Renal cortex interstitium (tissue), 11 donors: ENCODE measurements at regions not wholly inside any gene's neighbourhood (a gene's known extent, or its start where the extent isn't known, plus 50 kb on each side); places are given as distances from the start of the nearest gene placed in this dataset.
A peak's percentile ranks its signal among the peaks of the same experiment; 100 is the strongest.
"Not testable (repeated sequence)": the region's sequence is repeated elsewhere in the genome, so short reads cannot be mapped to it uniquely, and the experiment has no call there.

Source experiments
- DNase-seq, 11 donors: peaks; one replicate each; pipeline ENCODE4 v3.0.0-alpha.2; 2013; ENCODE audit warnings: low read depth in 9 of 11, low spot score in 4 of 11; ENCODE audit errors: extremely low read depth in 1 of 11

DNA sequence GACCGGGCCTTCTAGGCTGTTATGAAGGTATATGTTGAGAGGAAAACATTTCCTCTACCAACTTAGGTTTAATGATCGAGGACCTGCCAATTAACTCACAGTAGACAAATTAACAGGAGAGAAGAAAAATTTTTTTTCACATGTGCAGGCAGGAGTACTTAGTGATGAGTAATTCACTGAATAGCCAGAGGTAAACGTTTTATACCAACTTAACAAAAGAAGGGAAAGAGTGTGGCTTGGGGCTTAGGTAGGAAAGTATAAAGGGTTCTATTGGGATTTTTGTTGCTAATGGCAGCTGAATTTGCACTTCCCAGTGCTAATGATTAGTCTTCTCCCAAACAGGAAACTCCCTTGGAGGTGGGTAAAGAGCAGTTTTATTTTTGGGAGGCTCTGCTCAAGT is 121.6 kb upstream of the HS3ST4 start:
- DNase-seq, result no peak

DNA sequence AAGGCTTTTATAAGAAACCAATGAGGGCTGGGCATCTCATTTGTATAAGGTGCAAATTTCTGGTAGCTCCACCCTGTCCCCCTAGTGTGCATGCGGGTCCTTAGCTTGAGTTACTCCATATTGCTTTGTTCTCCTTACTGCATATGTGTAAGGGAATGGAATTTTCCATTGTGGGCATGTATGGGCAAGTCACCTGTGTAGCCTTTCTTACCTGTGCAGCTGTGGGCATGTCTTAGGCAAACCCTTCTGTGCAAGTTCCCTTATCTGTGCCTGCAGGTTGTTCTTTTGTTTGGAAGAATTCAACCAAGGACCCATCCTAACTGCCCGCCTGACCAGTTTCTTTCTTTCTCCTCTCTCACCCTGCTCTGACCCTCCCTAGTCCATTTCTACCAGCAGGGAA is 122.8 kb upstream of the HS3ST4 start:
- DNase-seq, result no peak

DNA sequence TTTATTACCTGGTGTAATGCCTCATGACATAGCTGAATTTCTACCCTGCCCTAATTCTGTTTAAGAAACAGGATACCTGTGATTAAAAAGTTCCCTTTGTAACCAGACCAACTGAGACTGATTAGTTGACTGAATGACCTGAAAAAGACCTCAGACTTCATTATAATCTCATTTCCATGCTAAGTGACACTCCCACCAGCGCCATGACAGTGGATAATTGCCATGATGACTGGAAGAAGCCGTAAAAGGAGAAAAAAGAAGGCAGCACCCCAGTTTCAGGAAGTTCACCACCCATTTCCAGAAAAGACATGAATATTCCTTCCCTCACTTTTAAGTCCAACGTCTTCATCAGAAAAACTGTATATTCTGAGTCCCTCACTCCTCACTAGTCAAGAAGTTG is 125.6 kb upstream of the HS3ST4 start:
- no peak for DNase-seq

DNA sequence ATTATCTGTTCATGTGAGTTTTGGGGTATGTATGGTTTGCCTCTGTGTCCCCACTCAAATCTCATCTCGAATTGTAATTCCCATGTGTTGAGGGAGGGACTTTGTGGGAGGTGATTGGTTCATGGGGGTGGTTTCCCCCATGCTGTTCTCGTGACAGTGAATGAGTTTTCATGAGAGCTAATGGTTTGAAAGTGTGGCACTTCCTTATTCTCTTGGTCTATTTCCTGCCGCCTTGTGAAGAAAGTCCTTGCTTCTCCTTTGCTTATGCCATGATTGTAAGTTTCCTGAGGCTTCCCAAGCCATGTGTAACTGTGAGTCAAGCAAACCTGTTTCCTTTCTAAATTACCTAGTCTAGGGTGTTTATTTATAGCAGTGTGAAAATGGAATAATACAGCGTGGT is 128.1 kb upstream of the HS3ST4 start:
- no peak for DNase-seq

DNA sequence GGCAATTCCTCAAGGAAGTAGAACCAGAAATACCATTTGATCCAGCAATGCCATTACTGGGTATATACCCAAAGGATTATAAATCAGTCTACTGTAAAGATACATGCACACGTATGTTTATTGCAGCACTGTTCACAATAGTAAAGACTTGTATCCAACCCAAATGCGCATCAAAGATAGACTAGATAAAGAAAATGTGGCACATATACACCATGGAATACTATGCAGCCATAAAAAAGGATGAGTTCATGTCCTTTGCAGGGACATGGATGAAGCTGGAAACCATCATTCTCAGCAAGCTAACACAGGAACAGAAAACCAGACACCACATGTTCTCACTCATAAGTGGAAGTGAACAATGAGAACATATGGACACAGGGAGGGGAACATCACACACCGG is 130.0 kb upstream of the HS3ST4 start:
- not testable (repeated sequence) for DNase-seq

DNA sequence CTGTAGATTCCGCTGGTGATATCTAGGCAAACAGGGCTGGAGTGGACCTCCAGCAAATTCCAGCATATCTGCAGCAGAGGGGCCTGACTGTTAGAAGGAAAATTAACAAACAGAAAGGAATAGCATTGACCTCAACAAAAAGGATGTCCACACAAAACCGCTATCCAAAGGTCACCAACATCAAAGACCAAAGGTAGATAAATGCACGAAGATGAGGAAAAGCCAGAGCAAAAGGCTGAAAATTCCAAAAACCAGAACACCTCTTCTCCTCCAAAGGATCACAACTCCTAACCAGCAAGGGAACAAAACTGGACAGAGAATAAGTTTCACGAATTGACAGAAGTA is 134.8 kb upstream of the HS3ST4 start:
- DNase-seq, result not testable (repeated sequence)

DNA sequence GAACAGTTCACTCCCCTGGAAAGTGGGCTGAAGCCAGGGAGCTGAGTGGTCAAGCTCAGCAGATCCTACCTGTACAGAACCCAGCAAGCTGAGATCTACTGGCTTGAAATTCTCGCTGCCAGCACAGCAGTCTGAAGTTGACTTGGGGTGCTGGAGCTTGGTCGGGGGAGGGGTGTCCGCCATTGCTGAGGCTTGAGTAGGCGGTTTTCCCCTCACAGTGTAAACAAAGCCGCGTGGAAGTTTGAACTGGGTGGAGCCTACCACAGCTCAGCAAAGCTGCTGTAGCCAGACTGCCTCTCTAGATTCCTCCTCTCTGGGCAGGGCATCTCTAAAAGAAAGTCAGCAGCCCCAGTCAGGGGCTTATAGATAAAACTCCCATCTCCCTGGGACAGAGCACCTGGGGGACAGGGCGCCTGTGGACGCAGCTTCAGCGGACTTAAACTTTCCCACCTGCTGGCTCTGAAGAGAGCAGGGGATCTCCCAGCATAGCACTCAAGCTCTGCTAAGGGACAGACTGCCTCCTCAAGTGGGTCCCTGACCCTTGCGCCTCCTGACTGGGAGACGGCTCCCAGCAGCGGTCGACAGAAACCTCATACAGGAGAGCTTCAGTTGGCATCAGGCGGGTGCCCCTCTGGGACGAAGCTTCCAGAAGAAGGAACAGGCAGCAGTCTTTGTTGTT is 135.3 kb upstream of the HS3ST4 start:
- not testable (repeated sequence) for DNase-seq

DNA sequence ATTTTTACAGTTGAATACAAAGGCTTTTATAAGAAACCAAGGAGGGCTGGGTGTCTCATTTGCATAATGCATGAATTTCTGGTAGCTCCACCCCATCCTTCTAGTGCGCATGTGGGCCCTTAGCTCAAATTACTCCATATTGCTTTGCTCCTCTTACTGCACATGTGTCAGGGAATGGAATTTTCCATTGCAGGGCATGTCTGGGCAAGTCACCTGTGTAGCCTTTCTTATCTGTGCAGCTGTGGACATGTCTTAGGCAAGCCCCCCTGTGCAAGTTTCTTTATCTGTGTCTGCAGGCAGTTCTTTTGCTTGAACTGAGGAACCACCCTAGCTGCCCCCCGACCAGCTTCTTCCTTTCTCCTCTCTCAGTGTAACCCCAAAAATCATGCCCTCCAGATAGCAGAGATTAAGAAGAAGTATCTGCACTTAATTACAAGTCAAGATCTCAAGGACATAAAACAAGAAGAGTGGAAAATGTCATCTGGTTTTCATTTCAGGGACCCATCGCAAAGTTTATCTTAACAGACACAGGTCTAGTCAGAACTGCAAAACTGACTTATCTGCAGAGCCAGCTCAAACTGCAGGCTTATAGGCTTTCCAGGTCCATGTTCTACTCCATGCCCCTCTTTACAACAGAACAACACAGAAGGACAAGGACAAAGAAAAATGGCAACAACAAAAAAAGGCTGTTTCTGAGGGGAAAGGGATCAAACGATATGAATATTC is 137.9 kb upstream of the HS3ST4 start:
- no peak for DNase-seq

DNA sequence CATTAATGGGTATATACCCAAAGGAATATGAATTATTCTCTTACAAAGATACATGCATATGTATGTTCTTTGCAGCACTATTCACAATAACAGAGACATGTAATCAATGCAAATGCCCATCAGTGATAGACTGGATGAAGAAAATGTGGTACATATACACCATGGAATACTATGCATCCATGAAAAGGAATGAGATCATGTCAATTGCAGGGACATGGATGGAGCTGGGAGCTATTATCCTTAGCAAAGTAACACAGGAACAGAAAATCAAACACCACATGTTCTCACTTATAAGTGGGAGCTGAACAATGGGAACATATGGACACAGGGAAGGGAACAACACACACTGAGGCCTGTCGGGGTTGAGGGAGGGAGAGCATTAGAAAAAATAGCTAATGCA is 141.1 kb upstream of the HS3ST4 start:
- no peak for DNase-seq

DNA sequence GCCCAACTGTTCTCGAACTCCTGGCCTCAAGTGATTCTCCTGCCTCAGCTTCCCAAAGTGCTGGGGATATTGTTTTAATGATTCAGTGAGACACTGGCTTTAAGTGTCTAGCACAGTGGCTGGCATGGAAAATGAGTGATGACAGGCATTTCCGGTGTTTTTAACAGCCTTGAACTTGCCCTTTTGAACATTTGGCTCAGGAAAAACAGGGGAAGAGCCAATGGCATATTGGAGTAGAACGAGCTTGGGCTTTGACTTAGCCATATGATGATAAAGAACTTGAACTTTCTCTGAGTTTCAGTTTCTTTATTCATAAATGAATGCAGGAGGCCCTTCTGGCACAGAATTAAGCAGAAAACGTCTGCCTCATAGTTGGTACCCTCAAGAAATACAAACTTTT is 145.0 kb upstream of the HS3ST4 start:
- no peak for DNase-seq

DNA sequence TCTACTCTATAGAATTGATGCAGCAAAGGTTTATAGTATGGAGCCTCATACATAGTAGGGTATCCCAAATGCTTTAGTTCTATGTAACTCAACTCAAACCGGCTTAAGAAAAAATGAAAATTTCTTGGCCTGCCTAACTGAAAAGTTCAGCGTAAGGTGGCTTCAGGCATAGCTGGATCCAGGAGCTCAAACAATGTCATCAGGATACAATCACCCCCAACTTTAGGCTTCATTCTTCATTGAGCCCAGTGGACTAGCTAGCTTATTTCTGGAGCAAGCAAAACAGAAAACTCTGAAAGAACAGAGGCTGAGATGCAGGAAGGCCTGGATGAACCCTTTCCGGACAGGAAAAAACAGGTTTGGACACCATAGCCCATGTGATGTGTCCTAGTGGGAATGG is 147.5 kb upstream of the HS3ST4 start:
- DNase-seq, result no peak

DNA sequence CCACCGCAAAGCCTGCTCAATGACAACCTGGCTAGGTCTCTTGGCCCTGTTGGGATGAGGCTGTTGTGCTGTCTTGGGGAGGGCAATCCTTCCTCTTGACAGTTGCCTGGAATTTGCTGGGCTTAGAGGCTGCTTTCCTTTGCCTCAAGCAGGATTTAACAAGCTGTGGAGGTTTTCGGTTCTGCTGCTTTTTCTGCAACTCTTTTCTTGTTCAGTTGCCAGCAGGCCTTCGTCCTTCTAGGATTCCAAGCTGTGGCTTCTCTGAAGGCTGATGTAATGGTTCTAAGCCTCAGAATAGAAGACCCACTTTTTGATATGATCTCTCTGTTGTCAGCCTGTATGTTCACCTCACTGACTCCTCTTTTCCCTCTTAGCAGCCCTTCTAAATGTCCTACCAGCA is 149.5 kb upstream of the HS3ST4 start:
- DNase-seq, result no peak

DNA sequence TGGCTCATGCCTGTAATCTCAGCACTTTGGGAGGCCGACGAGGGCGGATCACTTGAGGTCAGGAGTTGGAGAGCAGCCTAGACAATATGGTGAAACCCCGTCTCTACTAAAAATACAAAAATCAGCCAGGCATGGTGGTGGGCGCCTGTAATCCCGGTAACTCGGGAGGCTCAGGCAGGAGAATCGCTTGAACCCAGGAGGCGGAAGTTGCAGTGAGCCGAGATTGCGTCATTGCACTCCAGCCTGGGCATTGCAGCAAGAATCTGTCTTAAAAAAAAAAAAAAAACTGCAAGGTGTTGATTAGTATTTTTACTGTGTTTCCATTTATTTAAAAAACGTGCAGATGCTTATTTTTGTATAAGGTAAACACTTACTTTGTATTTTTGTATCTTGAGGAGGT is 152.0 kb upstream of the HS3ST4 start:
- DNase-seq, result not testable (repeated sequence)

DNA sequence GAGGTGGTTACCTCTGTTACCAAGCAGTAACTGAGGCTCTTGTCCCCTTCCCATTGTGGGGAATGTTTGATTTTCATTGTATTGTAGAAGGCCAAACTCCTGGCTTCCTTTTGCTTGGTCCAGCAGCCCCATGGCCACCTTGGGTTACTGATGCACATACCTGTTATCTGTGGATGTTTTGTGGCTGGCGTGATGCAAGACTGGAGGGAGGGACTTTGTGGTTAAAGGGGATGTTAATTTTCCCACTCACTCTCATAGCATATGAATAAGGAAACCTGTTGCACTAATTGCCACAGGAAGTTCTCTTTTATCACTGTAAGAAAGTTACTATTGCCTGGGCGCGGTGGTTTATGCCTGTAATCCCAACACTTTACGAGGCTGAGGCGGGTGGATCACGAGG is 168.6 kb upstream of the HS3ST4 start:
- DNase-seq, result no peak

DNA sequence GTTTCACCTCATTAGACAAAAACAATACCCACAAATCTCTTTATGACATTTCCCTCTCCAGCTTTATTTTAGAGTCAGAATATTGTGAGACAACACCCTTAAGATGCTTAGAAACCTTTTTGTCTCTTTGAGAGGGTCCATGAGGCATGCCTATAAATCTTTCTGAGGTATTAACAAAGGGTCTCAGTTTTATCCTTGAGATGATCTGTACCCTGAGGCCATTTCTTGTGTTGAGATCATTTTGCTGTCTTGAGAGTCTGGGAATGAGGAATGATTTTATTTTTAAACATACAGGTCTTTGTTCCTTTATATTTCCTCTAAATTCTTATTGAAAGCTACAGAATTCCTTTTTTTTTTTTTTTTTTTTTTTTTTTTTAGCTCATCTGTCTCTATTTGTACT is 179.7 kb upstream of the HS3ST4 start:
- DNase-seq, result no peak

DNA sequence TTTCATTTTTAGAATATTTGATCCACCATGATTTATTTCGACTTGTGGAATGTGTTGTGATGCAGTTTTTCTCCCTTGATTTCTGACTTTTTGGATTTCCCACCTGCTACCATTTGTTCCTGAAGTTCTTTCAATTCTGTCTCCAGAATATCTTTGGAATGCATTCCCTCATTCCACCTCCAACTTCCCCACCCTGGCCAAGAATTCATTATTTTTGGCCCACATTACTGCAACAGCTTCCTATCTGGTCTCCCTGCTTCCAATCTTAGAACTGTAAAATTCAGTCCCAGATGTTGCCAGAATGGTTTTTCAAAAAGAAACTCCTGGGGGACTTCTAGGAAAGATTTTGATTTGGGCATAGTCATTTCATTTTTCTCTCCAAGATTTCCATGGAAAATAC is 182.3 kb upstream of the HS3ST4 start:
- no peak for DNase-seq

DNA sequence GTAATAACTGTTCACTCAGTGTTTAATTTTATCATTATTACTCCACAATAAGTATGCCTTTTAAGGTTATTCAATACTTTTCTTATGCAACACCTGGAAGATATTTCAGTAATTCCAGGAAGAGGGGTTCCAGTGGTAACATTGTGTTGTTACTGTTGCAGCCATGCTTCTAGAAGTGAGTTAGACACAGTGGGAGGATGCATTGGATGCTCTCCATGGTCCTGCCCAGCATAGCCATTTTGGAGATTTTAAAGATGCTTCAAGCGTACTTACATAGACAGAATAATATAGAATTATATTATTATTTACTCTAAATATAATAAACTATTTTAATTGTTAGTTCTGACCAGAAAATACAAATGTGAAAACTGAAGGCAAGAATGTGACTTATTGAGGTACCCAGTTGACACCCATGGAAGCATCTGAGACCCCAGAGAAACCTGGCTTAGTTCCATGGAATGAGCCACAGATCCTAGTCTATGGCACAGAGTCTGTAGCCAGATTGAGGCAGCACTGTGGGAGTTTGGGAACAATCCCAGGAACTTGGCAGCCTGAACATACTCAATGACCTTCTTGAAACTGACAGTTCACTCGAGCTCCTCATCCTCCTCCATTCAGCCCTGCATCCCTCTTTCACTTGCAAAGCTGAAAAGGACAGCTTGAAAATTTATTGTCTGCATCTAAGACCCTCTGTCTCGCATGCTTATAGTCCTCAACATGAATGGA is 190.1 kb upstream of the HS3ST4 start:
- DNase-seq, result peak in 2 of 11 donors; percentile 9 to 17

DNA sequence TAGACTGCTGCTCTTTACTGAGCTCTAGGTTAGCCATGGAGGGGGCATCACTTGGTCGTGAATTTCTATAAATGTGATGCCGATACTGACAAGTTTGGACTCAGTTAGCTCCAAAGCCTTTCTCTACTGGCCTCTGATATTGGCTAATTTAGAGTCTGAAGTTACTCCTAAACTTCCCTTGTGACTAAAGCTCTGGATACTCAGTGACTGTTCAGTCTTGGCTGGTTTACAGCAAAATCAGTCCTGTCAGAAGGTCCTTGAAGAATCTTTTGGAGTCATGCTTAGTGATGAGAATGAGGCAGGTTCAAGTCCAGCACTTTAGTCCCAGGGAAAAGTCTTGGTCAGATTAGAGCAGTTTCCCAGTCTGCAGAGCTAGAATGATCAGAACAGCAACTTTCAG is 197.5 kb upstream of the HS3ST4 start:
- DNase-seq, result no peak

DNA sequence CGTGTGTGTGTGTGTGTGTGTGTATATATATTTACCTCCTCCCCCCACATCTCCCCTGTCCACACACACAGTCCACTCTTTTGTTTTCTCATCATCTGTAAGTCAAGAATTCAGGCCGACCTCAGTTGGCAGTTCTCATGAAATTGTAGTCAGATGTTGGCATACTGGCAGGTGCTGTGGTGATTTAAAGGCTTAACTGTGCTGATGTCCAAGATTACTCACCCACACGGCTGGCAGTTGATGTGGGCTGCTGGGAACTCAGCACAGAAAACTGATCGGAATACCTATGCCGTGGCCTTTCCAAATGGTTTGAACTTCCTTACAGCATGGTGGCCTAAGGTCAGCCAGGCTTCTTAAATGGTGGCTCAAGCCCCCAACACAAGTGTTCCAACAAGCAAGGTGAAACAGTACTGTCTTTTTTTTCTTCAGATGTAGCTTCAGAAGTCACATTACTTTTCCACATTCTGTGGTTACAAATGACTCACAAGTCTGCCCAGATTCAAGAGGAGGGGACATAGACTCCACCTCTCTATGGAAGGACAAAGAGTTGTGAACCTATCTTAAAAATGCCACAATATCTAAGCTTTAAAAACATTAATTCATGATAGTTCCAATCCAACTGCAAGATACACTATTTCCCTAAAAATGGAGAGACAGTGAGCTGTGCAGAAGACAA is 198.5 kb upstream of the HS3ST4 start:
- DNase-seq, result no peak

DNA sequence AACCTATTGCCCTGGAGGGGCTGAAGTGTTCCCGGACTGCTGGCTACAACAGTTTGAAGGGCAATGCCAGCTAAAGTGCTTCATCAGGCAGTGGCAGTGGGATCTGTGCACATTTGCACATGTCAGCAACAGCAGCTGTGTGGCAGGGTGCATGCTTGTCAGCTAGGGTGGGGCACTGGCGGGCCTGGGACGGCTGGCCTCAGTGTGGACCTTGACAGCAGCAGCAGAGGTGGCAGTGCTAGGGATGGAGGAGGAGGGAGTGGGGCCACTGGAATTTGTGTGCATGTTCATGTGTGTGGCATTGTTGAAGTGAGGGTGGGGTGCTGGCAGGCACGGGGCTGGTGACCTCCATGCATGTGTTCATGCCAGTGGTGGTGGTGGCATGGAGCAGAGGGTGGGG is 203.3 kb upstream of the HS3ST4 start:
- DNase-seq, result no peak
